ENCODE measurements at regions not wholly inside any gene's neighbourhood (a gene's known extent, or its start where the extent isn't known, plus 50 kb on each side); places are given as distances from the start of the nearest gene placed in this dataset.

DNA sequence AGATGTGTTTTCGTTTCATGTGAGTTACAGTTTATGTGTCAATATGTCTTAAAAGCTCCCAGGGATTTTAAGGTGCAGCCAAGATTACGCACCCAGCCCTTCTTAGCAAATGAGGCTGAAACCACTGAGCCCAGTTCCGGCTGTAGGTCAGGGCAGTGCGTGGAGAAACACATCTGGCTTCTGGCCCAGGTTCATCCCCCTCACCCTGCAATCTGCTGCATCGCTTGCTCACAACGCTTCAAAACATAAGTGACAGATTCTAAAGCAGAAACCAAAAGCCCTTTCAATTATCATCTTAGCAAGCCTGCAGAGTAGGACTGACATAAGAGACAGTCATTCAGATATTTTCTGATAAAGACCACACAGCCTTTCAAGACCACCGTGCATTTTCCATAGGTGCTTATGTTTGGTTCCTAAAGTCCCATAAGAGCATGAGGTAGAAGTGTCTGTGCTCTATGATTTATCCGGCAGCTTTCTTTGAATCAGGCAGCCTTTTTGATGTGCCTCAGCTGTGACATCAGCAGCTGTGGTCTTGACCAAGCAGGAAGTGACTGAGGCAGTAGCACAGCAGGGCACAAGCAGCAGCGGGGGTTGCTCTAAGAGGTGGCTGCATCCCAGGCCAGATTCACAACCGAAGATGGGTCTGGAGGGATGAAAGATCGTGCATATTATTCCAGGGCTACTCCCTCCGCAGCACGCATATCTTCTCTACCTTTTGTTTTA is 72.1 kb upstream of the LYZL2 start:
- TF ChIP-seq, protein P1, sequence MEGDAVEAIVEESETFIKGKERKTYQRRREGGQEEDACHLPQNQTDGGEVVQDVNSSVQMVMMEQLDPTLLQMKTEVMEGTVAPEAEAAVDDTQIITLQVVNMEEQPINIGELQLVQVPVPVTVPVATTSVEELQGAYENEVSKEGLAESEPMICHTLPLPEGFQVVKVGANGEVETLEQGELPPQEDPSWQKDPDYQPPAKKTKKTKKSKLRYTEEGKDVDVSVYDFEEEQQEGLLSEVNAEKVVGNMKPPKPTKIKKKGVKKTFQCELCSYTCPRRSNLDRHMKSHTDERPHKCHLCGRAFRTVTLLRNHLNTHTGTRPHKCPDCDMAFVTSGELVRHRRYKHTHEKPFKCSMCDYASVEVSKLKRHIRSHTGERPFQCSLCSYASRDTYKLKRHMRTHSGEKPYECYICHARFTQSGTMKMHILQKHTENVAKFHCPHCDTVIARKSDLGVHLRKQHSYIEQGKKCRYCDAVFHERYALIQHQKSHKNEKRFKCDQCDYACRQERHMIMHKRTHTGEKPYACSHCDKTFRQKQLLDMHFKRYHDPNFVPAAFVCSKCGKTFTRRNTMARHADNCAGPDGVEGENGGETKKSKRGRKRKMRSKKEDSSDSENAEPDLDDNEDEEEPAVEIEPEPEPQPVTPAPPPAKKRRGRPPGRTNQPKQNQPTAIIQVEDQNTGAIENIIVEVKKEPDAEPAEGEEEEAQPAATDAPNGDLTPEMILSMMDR (IDR thresholded peaks at IDR 0.05; ENCODE audit: poor library complexity): no peak
- TF ChIP-seq EZH2 (IDR thresholded peaks at IDR 0.05; ENCODE audit: borderline replicate concordance): no peak
- no peak for TF ChIP-seq EZH2phosphoT487 (IDR thresholded peaks at IDR 0.05; ENCODE audit: low read depth, severe bottlenecking, unreplicated experiment)

Data from hepatocyte (in vitro differentiated cells).